WTC11 (cell line): ENCODE measurements at regions not wholly inside any gene's neighbourhood (a gene's known extent, or its start where the extent isn't known, plus 50 kb on each side); places are given as distances from the start of the nearest gene placed in this dataset.

Experiments
- ATAC-seq: fragments of 200-7000 bp; cut with Tn5 transposase; 2 replicates; pipeline ENCODE4 v1.10.0; 2021; ENCODE audit warnings: mild to moderate bottlenecking, moderate library complexity
- CTCF ChIA-PET: fragments of 300-600 bp; sonication (Branson Sonifier 250); formaldehyde crosslinking; loops from one replicate; lab custom pipeline; 2021; ENCODE audit warnings: antibody characterized with exemption; lab: Charles Lee
- POLR2A ChIA-PET: fragments of 350-600 bp; sonication (Branson Sonifier 250); formaldehyde crosslinking; loops from one replicate; lab custom pipeline; 2021; ENCODE audit warnings: antibody characterized with exemption; lab: Charles Lee
- DNase-seq: peaks from one replicate; pipeline ENCODE4 v3.0.0; 2021; ENCODE audit warnings: low spot score
- H3K27ac Mint-ChIP-seq: 2 replicates; pipeline ENCODE4 v1.8.0; 2021; ENCODE audit warnings: mixed read lengths
- H3K27me3 Mint-ChIP-seq: 2 replicates; pipeline ENCODE4 v1.8.0; 2021; ENCODE audit warnings: low read depth, mild to moderate bottlenecking, moderate library complexity, mixed read lengths
- H3K36me3 Mint-ChIP-seq: 2 replicates; pipeline ENCODE4 v1.8.0; 2021; ENCODE audit warnings: mixed read lengths
- H3K4me1 Mint-ChIP-seq: 2 replicates; pipeline ENCODE4 v1.8.0; 2022; ENCODE audit warnings: mixed read lengths
- H3K4me3 Mint-ChIP-seq: 2 replicates; pipeline ENCODE4 v1.8.0; 2021; ENCODE audit warnings: mild to moderate bottlenecking, moderate library complexity, mixed read lengths
- H3K9me3 Mint-ChIP-seq: 2 replicates; pipeline ENCODE4 v1.8.0; 2021; ENCODE audit warnings: mixed read lengths
- ATF3 ChIP-seq: sonication (generic); formaldehyde crosslinking; conservative IDR thresholded peaks from 2 replicates; pipeline ENCODE4 v1.8.1; 2022; ENCODE audit warnings: mild to moderate bottlenecking, missing genetic modification reagents
- ATF6 ChIP-seq: sonication (generic); formaldehyde crosslinking; IDR thresholded peaks from 2 replicates; pipeline ENCODE4 v1.8.1; 2023; ENCODE audit warnings: mild to moderate bottlenecking, missing genetic modification reagents
- CREB1 ChIP-seq: sonication (generic); formaldehyde crosslinking; IDR thresholded peaks from 2 replicates; pipeline ENCODE4 v1.8.0; 2023; ENCODE audit warnings: mild to moderate bottlenecking, missing genetic modification reagents
- FOXJ3 ChIP-seq: sonication (generic); formaldehyde crosslinking; IDR thresholded peaks from 2 replicates; pipeline ENCODE4 v1.9.0; 2021; ENCODE audit warnings: missing genetic modification reagents, mild to moderate bottlenecking, borderline replicate concordance
- FOXP1 ChIP-seq: sonication (generic); formaldehyde crosslinking; IDR thresholded peaks from 2 replicates; pipeline ENCODE4 v1.8.0; 2022; ENCODE audit warnings: missing genetic modification reagents, mild to moderate bottlenecking, moderate library complexity, borderline replicate concordance
- HMGA2 ChIP-seq: fragments of 250-450 bp; sonication (Bioruptor Pico); IDR thresholded peaks from 2 replicates; pipeline ENCODE4 v1.4.0; 2021; ENCODE audit warnings: mild to moderate bottlenecking, moderate library complexity
- IRF1 ChIP-seq: sonication (generic); formaldehyde crosslinking; IDR thresholded peaks from 2 replicates; pipeline ENCODE4 v1.8.0; 2023; ENCODE audit warnings: missing genetic modification reagents
- MLX ChIP-seq: sonication (generic); formaldehyde crosslinking; IDR thresholded peaks from 2 replicates; pipeline ENCODE4 v1.8.1; 2023; ENCODE audit warnings: mild to moderate bottlenecking, missing genetic modification reagents, moderate library complexity
- NFATC4 ChIP-seq: fragments of 250-450 bp; sonication (Bioruptor Pico); IDR thresholded peaks from 2 replicates; pipeline ENCODE4 v1.9.0; 2021; ENCODE audit warnings: mild to moderate bottlenecking
- NFYB ChIP-seq: sonication (generic); formaldehyde crosslinking; conservative IDR thresholded peaks from 2 replicates; pipeline ENCODE4 v1.8.0; 2022; ENCODE audit warnings: low read depth, missing genetic modification reagents
- NR2C2 ChIP-seq: sonication (generic); formaldehyde crosslinking; IDR thresholded peaks from 2 replicates; pipeline ENCODE4 v1.8.0; 2022; ENCODE audit warnings: mild to moderate bottlenecking, missing genetic modification reagents
- OVOL2 ChIP-seq: fragments of 250-450 bp; sonication (Bioruptor Pico); IDR thresholded peaks from 2 replicates; pipeline ENCODE4 v1.9.0; 2021; ENCODE audit warnings: mild to moderate bottlenecking, borderline replicate concordance
- PRDM15 ChIP-seq: sonication (generic); formaldehyde crosslinking; IDR thresholded peaks from 2 replicates; pipeline ENCODE4 v1.8.0; 2022; ENCODE audit warnings: missing genetic modification reagents
- SMAD3 ChIP-seq: sonication (generic); formaldehyde crosslinking; IDR thresholded peaks from 2 replicates; pipeline ENCODE4 v1.8.0; 2022; ENCODE audit warnings: missing genetic modification reagents, mild to moderate bottlenecking, borderline replicate concordance
- SMAD4 ChIP-seq: sonication (generic); formaldehyde crosslinking; IDR thresholded peaks from 2 replicates; pipeline ENCODE4 v1.8.0; 2022; ENCODE audit warnings: mild to moderate bottlenecking, missing genetic modification reagents
- TEAD1 ChIP-seq: sonication (generic); formaldehyde crosslinking; IDR thresholded peaks from 2 replicates; pipeline ENCODE4 v1.8.0; 2022; ENCODE audit warnings: mild to moderate bottlenecking, missing genetic modification reagents
- ZNF232 ChIP-seq: sonication (generic); formaldehyde crosslinking; IDR thresholded peaks from 2 replicates; pipeline ENCODE4 v1.8.0; 2022; ENCODE audit warnings: mild to moderate bottlenecking, missing genetic modification reagents
- ZNF416 ChIP-seq: fragments of 250-450 bp; sonication (Bioruptor Pico); IDR thresholded peaks from 2 replicates; pipeline ENCODE4 v1.9.0; 2021; ENCODE audit warnings: mild to moderate bottlenecking, inconsistent platforms
- ZNF532 ChIP-seq: fragments of 250-450 bp; sonication (Bioruptor Pico); IDR thresholded peaks from 2 replicates; pipeline ENCODE4 v1.9.0; 2021; ENCODE audit warnings: mild to moderate bottlenecking, borderline replicate concordance
- ZNF671 ChIP-seq: fragments of 250-450 bp; sonication (Bioruptor Pico); IDR thresholded peaks from 2 replicates; pipeline ENCODE4 v1.8.0; 2021; ENCODE audit warnings: mild to moderate bottlenecking
- ZSCAN18 ChIP-seq: fragments of 250-450 bp; sonication (Bioruptor Pico); IDR thresholded peaks from 2 replicates; pipeline ENCODE4 v2.1.2; 2022; ENCODE audit warnings: mild to moderate bottlenecking, moderate library complexity

GRCh38 chr21:25420831-25421230, 186.4 kb downstream of the MRPL39 start:
- Mint-ChIP-seq H3K27ac (no peak overlapping the region), H3K36me3 (no peaks in the 10 kb centered on the region), H3K9me3 (no peaks in the 10 kb centered on the region), H3K4me3 (no peak overlapping the region), H3K4me1 (no peaks in the 10 kb centered on the region), H3K27me3 (no peaks in the 10 kb centered on the region)
- ChIA-PET CTCF (interaction anchor here (0.6 to 1.0 kb wide), 4 partner anchors 142 to 894 kb away, joined by 3 to 4 read pairs (median 3); partner anchors contain the start of gene MRPL39), POLR2A (no interaction called here)
- DNase-seq (no peak), ATAC-seq (no peak)
- no peak for TF ChIP-seq CREB1 (CRISPR knock-in tag)

GRCh38 chr21:25416669-25417068, 190.6 kb downstream of the MRPL39 start:
- ChIA-PET POLR2A (no interaction called here), CTCF (no interaction called here)
- Mint-ChIP-seq H3K27me3 (no peaks in the 10 kb centered on the region), H3K4me3 (no peak overlapping the region), H3K36me3 (no peaks in the 10 kb centered on the region), H3K27ac (no peak overlapping the region)
- ATAC-seq (no peak), DNase-seq (no peak)
- TF ChIP-seq ZNF671 (CRISPR knock-in tag) (no peak), SMAD3 (CRISPR knock-in tag) (no peak), NFYB (no peak), ATF3 (no peak), SMAD4 (CRISPR knock-in tag) (no peak), ATF6 (no peak), ZSCAN18 (no peak), HMGA2 (no peak), ZNF532 (CRISPR knock-in tag) (no peak), TEAD1 (CRISPR knock-in tag) (no peak), CREB1 (CRISPR knock-in tag) (no peak)
- TF ChIP-seq, all 79 proteins: peak for 0
- Mint-ChIP-seq H3K4me1 (no peaks in the 10 kb centered on the region), H3K9me3 (peaks cover 11% of the 10 kb centered on the region)

- no peak for ATAC-seq
- no peaks in the 10 kb centered on the region for H3K36me3 Mint-ChIP-seq
- ChIA-PET POLR2A (no interaction called here), CTCF (no interaction called here)
- H3K27me3 Mint-ChIP-seq: no peaks in the 10 kb centered on the region; the same call in 1 of the 2 replicates
- DNase-seq: no peak
- H3K4me3 Mint-ChIP-seq: no peak overlapping the region
- H3K9me3 Mint-ChIP-seq: peaks cover 11% of the 10 kb centered on the region
- no peaks in the 10 kb centered on the region for H3K4me1 Mint-ChIP-seq
- no peak overlapping the region for H3K27ac Mint-ChIP-seq
- TF ChIP-seq IRF1 (CRISPR knock-in tag) (no peak), NR2C2 (CRISPR knock-in tag) (no peak), OVOL2 (CRISPR knock-in tag) (no peak), ZNF416 (CRISPR knock-in tag) (no peak), ZNF232 (CRISPR knock-in tag) (no peak), MLX (CRISPR knock-in tag) (no peak), FOXJ3 (CRISPR knock-in tag) (no peak), NFATC4 (CRISPR knock-in tag) (no peak), SMAD4 (CRISPR knock-in tag) (no peak), FOXP1 (CRISPR knock-in tag) (no peak), PRDM15 (no peak)
These were observed 195.2 kb downstream of the MRPL39 start for GRCh38 chr21:25412100-25412499.
